GM12801 (cell line): ENCODE measurements at regions not wholly inside any gene's neighbourhood (a gene's known extent, or its start where the extent isn't known, plus 50 kb on each side); places are given as distances from the start of the nearest gene placed in this dataset.

Experiments
- CTCF ChIP-seq: IDR thresholded peaks from one replicate; pipeline ENCODE4 v1.5.1; 2011; ENCODE audit warnings: control low read depth; ENCODE audit not compliant: insufficient read length; ENCODE audit errors: extremely low read depth

GRCh38 chr13:40241125-40241798, 425.2 kb downstream of the FOXO1 start:
- TF ChIP-seq CTCF: no peak

GRCh38 chr13:40243047-40243446, 423.4 kb downstream of the FOXO1 start:
- TF ChIP-seq CTCF: no peak

- TF ChIP-seq CTCF: no peak
Observed at GRCh38 chr13:40243982-40244381, 422.5 kb downstream of the FOXO1 start.

- TF ChIP-seq CTCF: no peak
Observed at GRCh38 chr13:40245567-40245966, 420.9 kb downstream of the FOXO1 start.

- TF ChIP-seq CTCF: no peak
Observed at GRCh38 chr13:40247845-40248244, 418.6 kb downstream of the FOXO1 start.

- no peak for TF ChIP-seq CTCF
Observed at GRCh38 chr13:40251343-40252032, 415.0 kb downstream of the FOXO1 start.

- TF ChIP-seq CTCF: no peak
Observed at GRCh38 chr13:40252241-40252640, 414.2 kb downstream of the FOXO1 start.
